PFSK-1 (cell line): ENCODE measurements at regions not wholly inside any gene's neighbourhood (a gene's known extent, or its start where the extent isn't known, plus 50 kb on each side); places are given as distances from the start of the nearest gene placed in this dataset.

Experiments
- SIN3A ChIP-seq: IDR thresholded peaks from 2 replicates; pipeline ENCODE4 v1.6.1; 2012; ENCODE audit warnings: mild to moderate bottlenecking, low read length, moderate library complexity, borderline replicate concordance; ENCODE audit not compliant: insufficient read depth
- TAF1 ChIP-seq: IDR thresholded peaks from 2 replicates; pipeline ENCODE4 v1.6.1; 2012; ENCODE audit warnings: low read length, control low read depth, borderline replicate concordance; ENCODE audit not compliant: insufficient read depth

DNA sequence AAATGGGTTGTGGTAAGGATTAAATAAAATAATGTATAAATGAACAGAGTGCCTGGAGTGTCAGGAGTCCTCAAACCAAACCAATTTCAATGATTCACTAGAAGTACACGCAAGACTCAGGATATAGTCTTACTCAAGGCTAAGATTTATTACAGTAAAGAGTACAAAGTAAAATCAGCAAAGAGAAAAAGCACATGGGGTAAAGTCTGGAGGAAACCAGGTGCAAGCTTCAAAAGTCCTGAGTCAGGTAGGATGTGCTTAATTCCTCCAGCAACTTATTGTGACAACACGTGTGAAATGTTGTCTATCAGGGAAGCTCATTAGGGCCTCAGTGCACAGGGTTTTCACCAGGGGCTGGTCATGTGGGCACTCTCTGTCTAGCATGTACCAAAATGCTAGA, 105.8 kb upstream of the NAP1L1 start:
- TF ChIP-seq SIN3A (no peak), TAF1 (no peak)
